Panc1 (cell line): ENCODE measurements at regions not wholly inside any gene's neighbourhood (a gene's known extent, or its start where the extent isn't known, plus 50 kb on each side); places are given as distances from the start of the nearest gene placed in this dataset.

Source experiments
- POLR2AphosphoS5 ChIP-seq: IDR thresholded peaks from 2 replicates; pipeline ENCODE4 v1.6.1; 2012; ENCODE audit warnings: mild to moderate bottlenecking, low read depth, low read length, moderate library complexity
- SIN3A ChIP-seq: IDR thresholded peaks from 2 replicates; pipeline ENCODE4 v1.6.1; 2012; ENCODE audit warnings: low read depth, mild to moderate bottlenecking, low read length, moderate library complexity, borderline replicate concordance; ENCODE audit not compliant: insufficient read depth
- TF ChIP-seq, protein P1 (sequence below): fragments of 450-650 bp; IDR thresholded peaks from 2 replicates; pipeline ENCODE4 v1.5.1; 2017; ENCODE audit warnings: mild to moderate bottlenecking

DNA sequence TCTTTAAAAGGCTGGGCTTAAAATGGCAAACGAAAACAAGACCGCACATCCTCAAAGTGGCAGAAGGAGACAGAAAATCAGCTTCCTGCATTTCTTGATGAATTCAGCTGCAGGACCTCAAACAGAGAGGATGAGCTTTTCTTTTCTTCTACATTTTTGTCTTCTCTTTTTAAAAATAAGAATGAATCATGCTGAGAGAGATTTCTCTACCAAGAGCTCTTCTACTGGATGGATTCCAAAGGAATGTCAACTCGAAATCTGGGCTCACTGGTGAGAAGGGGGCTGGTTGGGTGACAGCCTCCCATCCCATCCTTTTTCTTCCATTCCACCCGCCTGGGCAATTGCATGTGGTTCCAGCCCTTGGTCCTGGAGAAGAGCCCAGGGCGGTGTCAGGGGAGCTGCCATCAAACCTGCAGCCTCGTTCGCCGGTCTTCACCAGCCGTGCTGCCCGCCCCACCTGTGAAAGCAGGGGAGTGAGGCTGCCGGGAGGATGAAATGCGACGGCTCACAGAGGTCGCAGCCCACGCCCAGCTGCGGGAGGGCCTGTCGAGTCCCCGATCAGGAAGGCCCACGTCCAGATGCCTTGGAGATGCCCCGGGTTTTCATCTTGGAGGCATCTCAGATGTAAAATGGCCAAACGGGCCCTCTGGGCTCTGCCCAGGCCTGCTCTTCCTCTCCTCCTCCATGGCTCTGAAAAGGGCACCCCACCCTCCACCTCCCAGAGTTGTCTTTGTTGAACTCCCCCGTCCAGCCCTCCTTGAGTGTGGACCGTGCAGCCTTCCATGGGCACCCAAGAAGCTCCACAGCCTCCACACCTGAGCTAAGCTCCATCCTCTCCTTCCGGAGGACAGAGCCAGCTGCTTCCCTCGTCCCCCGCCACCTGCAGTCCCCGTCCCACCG lies 121.9 kb downstream of the FOXL1 start:
- TF ChIP-seq, protein P1, sequence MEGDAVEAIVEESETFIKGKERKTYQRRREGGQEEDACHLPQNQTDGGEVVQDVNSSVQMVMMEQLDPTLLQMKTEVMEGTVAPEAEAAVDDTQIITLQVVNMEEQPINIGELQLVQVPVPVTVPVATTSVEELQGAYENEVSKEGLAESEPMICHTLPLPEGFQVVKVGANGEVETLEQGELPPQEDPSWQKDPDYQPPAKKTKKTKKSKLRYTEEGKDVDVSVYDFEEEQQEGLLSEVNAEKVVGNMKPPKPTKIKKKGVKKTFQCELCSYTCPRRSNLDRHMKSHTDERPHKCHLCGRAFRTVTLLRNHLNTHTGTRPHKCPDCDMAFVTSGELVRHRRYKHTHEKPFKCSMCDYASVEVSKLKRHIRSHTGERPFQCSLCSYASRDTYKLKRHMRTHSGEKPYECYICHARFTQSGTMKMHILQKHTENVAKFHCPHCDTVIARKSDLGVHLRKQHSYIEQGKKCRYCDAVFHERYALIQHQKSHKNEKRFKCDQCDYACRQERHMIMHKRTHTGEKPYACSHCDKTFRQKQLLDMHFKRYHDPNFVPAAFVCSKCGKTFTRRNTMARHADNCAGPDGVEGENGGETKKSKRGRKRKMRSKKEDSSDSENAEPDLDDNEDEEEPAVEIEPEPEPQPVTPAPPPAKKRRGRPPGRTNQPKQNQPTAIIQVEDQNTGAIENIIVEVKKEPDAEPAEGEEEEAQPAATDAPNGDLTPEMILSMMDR, result no peak
- TF ChIP-seq POLR2AphosphoS5 (no peak), SIN3A (no peak)
